GM23248 (cell line): ENCODE measurements at regions not wholly inside any gene's neighbourhood (a gene's known extent, or its start where the extent isn't known, plus 50 kb on each side); places are given as distances from the start of the nearest gene placed in this dataset.

ENCODE experiments used
- DNase-seq: peaks from one replicate; pipeline ENCODE4 v3.0.0-alpha.2; 2015
- H2AFZ ChIP-seq: fragments of 200-600 bp; sonication (generic); 2 replicates; pipeline ENCODE4 v1.6.1; 2016; ENCODE audit warnings: antibody characterized with exemption
- H3F3A ChIP-seq: fragments of 200-600 bp; sonication (generic); 2 replicates; pipeline ENCODE4 v1.6.1; 2016; ENCODE audit warnings: mild to moderate bottlenecking, antibody characterized with exemption, mixed run types; ENCODE audit not compliant: insufficient read depth
- H3K27ac ChIP-seq: fragments of 200-600 bp; sonication (generic); 2 replicates; pipeline ENCODE4 v1.5.1; 2016; ENCODE audit warnings: mild to moderate bottlenecking
- H3K27me3 ChIP-seq: fragments of 200-600 bp; sonication (generic); replicated peaks from 2 replicates; pipeline ENCODE4 v1.6.1; 2016; ENCODE audit warnings: mild to moderate bottlenecking; ENCODE audit not compliant: insufficient read depth
- H3K36me3 ChIP-seq: fragments of 200-600 bp; sonication (generic); 2 replicates; pipeline ENCODE4 v1.6.1; 2016; ENCODE audit warnings: low read depth, mild to moderate bottlenecking
- H3K4me1 ChIP-seq: fragments of 200-600 bp; sonication (generic); 2 replicates; pipeline ENCODE4 v1.6.1; 2016; ENCODE audit warnings: mild to moderate bottlenecking; ENCODE audit not compliant: insufficient read depth
- H3K4me2 ChIP-seq: fragments of 200-600 bp; sonication (generic); one replicate; pipeline ENCODE4 v1.6.1; 2016; ENCODE audit warnings: mild to moderate bottlenecking; ENCODE audit not compliant: unreplicated experiment
- H3K4me3 ChIP-seq: fragments of 200-600 bp; sonication (generic); 2 replicates; pipeline ENCODE4 v1.5.1; 2016; ENCODE audit warnings: mild to moderate bottlenecking
- H3K79me2 ChIP-seq: fragments of 200-600 bp; sonication (generic); 2 replicates; pipeline ENCODE4 v1.6.1; 2016; ENCODE audit warnings: mild to moderate bottlenecking; ENCODE audit not compliant: insufficient read depth
- H3K9ac ChIP-seq: fragments of 200-600 bp; sonication (generic); 2 replicates; pipeline ENCODE4 v1.6.1; 2016; ENCODE audit warnings: mild to moderate bottlenecking
- H3K9me2 ChIP-seq: fragments of 200-600 bp; sonication (generic); 2 replicates; pipeline ENCODE4 v1.6.1; 2016; ENCODE audit warnings: mixed run types, mild to moderate bottlenecking, moderate library complexity; ENCODE audit not compliant: insufficient read depth
- H3K9me3 ChIP-seq: fragments of 200-600 bp; sonication (generic); one replicate; pipeline ENCODE4 v1.6.1; 2017; ENCODE audit warnings: low read depth
- H4K20me1 ChIP-seq: fragments of 200-600 bp; sonication (generic); 2 replicates; pipeline ENCODE4 v1.6.0; 2016; ENCODE audit not compliant: insufficient read depth
- EZH2 ChIP-seq: fragments of 200-600 bp; sonication (generic); IDR thresholded peaks from 2 replicates; pipeline ENCODE4 v1.6.1; 2018; ENCODE audit warnings: antibody characterized with exemption, mild to moderate bottlenecking; ENCODE audit not compliant: insufficient read depth, poor library complexity, severe bottlenecking
- EZH2phosphoT487 ChIP-seq: fragments of 200-600 bp; sonication (generic); IDR thresholded peaks from 2 replicates; pipeline ENCODE4 v1.6.1; 2018; ENCODE audit warnings: antibody characterized with exemption, moderate library complexity, mild to moderate bottlenecking, low read depth; ENCODE audit not compliant: insufficient read depth
- WGBS, 2 experiments: methylation state at CpG; one replicate each; pipeline ENCODE4 v1.1.6; 2015 to 2017; ENCODE audit warnings: low lambda C conversion rate in 2 of 2, low coverage in 1 of 2; ENCODE audit errors: missing lambda C conversion rate in 2 of 2; 5-methylcytosine and 5-hydroxymethylcytosine counted together
- in situ Hi-C: fragments of 300-500 bp; cut with MboI; formaldehyde crosslinking; loops from 2 replicates; pipeline ENCODE4 v1.15.0; 2020

DNA sequence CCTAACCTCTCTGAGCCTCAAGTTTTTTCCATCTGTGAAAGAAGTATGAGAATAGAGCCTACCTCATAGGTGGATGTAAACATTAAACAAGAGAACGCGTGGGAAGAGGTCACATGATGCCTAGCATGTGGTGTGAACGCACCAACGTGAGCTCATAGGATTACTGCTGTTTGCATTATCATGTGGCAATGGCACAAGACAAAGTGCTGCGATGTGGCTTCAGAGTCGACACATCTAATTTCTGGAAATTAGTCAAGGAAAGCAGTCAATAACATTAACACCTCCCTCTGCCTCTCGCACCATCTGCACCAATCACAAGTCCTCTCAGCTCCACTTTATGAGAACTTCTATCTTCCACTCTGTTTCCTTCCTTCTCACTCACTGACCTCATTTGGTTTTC lies 489.7 kb downstream of the COG6 start:
- Histone ChIP-seq H3K4me1 (peaks cover 17% of the 10 kb centered on the region), H3F3A (peaks cover 5% of the 10 kb centered on the region; the same call in 1 of the 2 replicates), H3K27ac (no peak overlapping the region), H3K9me2 (no peaks in the 10 kb centered on the region), H3K36me3 (no peaks in the 10 kb centered on the region), H4K20me1 (no peaks in the 10 kb centered on the region), H3K9me3 (no peaks in the 10 kb centered on the region), H3K4me2 (no peak overlapping the region), H2AFZ (no peak overlapping the region), H3K4me3 (no peak overlapping the region), H3K9ac (no peak overlapping the region), H3K27me3 (no peaks in the 10 kb centered on the region), H3K79me2 (no peaks in the 10 kb centered on the region)
- in situ Hi-C loops: no loop called here
- WGBS, 2 experiments: 85 to 89% methylated on average over 7 of the region's 7 CpGs
- DNase-seq: no peak
- no peak for TF ChIP-seq EZH2phosphoT487
- no peak for TF ChIP-seq EZH2

DNA sequence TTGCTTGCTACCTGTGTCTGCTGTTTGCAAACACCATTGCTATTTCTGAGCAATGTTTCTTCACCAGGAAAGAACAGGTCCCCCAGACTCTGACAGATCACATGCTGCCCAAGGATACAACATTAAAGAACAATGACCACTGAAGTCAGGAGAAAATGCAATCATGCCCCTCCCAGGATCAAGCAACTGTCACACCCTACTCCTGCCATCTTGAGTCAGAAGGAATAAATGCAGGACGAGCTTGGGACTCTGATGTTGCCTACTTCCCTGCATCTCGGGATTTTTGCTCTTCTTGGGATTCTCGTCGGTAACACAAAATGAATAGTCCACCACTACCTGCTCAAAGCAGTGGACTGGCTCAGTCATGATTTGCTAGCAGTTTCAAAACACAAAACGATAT lies 490.6 kb downstream of the COG6 start:
- TF ChIP-seq EZH2 (no peak), EZH2phosphoT487 (no peak)
- Histone ChIP-seq H3K4me3 (no peak overlapping the region), H3K36me3 (no peaks in the 10 kb centered on the region), H2AFZ (no peak overlapping the region), H3K9ac (no peak overlapping the region), H3K27ac (no peak overlapping the region), H3F3A (peaks cover 5% of the 10 kb centered on the region; the same call in 1 of the 2 replicates), H3K79me2 (no peaks in the 10 kb centered on the region), H3K4me2 (no peak overlapping the region), H3K9me3 (no peaks in the 10 kb centered on the region), H3K27me3 (no peaks in the 10 kb centered on the region), H3K9me2 (no peaks in the 10 kb centered on the region), H4K20me1 (no peaks in the 10 kb centered on the region), H3K4me1 (peaks cover 18% of the 10 kb centered on the region)
- 85 to 87% methylated on average over 5 of the region's 5 CpGs for WGBS, 2 experiments
- DNase-seq: no peak
- in situ Hi-C loops: no loop called here

DNA sequence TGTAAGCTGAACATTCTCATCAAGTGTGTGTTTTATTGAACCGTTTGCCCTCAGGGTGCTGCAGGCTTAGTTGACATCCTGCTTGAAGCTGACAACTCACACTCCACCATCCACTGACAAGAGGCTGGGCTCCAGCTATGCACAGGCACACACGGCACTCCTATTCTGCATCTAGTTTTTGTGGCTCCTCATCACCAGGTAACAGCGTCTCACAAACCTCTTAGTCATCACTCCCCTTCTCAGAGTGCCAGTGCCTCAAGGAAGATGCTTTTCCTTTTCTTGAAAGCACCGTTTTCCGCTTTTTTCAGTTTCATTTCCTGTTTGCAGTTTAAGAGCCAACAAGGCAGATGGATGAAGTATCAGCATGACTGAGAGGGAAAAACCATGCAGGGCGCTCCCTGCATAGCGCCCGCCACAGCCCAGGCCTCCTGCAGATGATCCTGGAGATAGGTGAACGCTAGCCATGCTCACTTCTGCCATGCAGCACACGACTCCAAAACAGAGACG lies 491.2 kb downstream of the COG6 start:
- no peaks in the 10 kb centered on the region for H3K9me2 ChIP-seq
- H3K27ac ChIP-seq: no peak overlapping the region

DNA sequence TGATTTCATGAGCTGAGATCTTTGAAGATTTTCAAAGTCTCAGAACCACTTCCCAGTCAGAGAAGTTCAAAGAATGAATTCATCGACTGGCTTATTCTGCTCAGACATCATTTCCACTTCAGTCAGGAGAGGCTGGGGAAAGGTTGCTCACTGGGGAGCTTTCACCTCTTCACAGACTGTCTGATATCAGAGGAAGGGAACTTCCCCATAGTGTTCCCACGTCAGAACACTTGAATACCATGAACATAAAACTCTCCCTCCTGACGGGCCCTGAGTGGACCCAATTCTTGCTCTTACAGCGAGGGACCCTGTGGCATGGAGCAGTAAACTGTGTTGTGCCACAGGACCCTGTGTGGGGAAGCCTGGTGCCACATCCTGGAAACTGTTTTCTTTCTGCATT lies 492.6 kb downstream of the COG6 start:
- WGBS, 2 experiments: 94 to 98% methylated on average over 4 of the region's 4 CpGs
- Histone ChIP-seq H3K4me3 (no peak overlapping the region), H3K9me3 (no peaks in the 10 kb centered on the region), H4K20me1 (no peaks in the 10 kb centered on the region), H3K36me3 (no peaks in the 10 kb centered on the region), H3K9me2 (no peaks in the 10 kb centered on the region), H3K27ac (no peak overlapping the region), H2AFZ (no peak overlapping the region), H3K79me2 (no peaks in the 10 kb centered on the region), H3K9ac (no peak overlapping the region), H3K4me1 (peaks cover 28% of the 10 kb centered on the region), H3K4me2 (no peak overlapping the region), H3K27me3 (no peaks in the 10 kb centered on the region), H3F3A (peaks cover 5% of the 10 kb centered on the region; the same call in 1 of the 2 replicates)
- in situ Hi-C loops: no loop called here
- DNase-seq: no peak
- TF ChIP-seq EZH2phosphoT487 (no peak), EZH2 (no peak)

More for the DNA sequence above, 491.2 kb downstream of the COG6 start:
- H3K79me2 ChIP-seq: no peaks in the 10 kb centered on the region
- no peaks in the 10 kb centered on the region for H3K36me3 ChIP-seq
- H3K4me3 ChIP-seq: no peak overlapping the region
- WGBS, 2 experiments: 95 to 96% methylated on average over 11 of the region's 11 CpGs
- no peaks in the 10 kb centered on the region for H3K9me3 ChIP-seq
- peaks cover 5% of the 10 kb centered on the region; the same call in 1 of the 2 replicates for H3F3A ChIP-seq
- no peak overlapping the region for H3K4me2 ChIP-seq
- no peak overlapping the region for H3K9ac ChIP-seq
- H3K4me1 ChIP-seq: peaks cover 21% of the 10 kb centered on the region
- H4K20me1 ChIP-seq: no peaks in the 10 kb centered on the region
- in situ Hi-C loops: no loop called here
- no peaks in the 10 kb centered on the region for H3K27me3 ChIP-seq
- no peak for TF ChIP-seq EZH2phosphoT487
- TF ChIP-seq EZH2: no peak
- DNase-seq: no peak
- H2AFZ ChIP-seq: no peak overlapping the region
